Endothelial cell of umbilical vein (primary cell): ENCODE measurements at regions not wholly inside any gene's neighbourhood (a gene's known extent, or its start where the extent isn't known, plus 50 kb on each side); places are given as distances from the start of the nearest gene placed in this dataset.
"Not testable (repeated sequence)": the region's sequence is repeated elsewhere in the genome, so short reads cannot be mapped to it uniquely, and the experiment has no call there.

Experiments used
- BruUV-seq: library from RNA; stranded (reverse); fragments of 400-500 nt; replicated peaks from 2 replicates; lab custom pipeline; 2021; lab: Mats Ljungman, UMichigan
- CTCF ChIA-PET: fragments of 300-600, 350-600 bp; sonication (Branson Sonifier 250); formaldehyde crosslinking; loops from one replicate; lab custom pipeline; 2021; ENCODE audit warnings: antibody characterized with exemption, inconsistent platforms; lab: Charles Lee
- POLR2A ChIA-PET: fragments of 300-600, 350-600 bp; sonication (Branson Sonifier 250); formaldehyde crosslinking; loops from one replicate; lab custom pipeline; 2021; ENCODE audit warnings: antibody characterized with exemption, inconsistent platforms; lab: Charles Lee
- DNase-seq: peaks from one replicate; pipeline ENCODE4 v3.0.0-alpha.2; 2011; ENCODE audit warnings: low read depth, low spot score
- FAIRE-seq: peaks from 2 replicates; lab custom pipeline; 2011; peaks lifted over from hg19 to GRCh38; lab: Jason Lieb, UNC
- H2AFZ ChIP-seq: 2 replicates; pipeline ENCODE4 v1.6.0; 2012; ENCODE audit warnings: low read depth, low read length, control low read depth, inconsistent platforms
- H3K27ac ChIP-seq: 2 replicates; pipeline ENCODE4 v1.5.1; 2011; ENCODE audit warnings: low read depth, mild to moderate bottlenecking, control low read depth, low read length, moderate library complexity; ENCODE audit not compliant: insufficient read depth
- H3K27me3 ChIP-seq, 2 experiments: 2 replicates each; pipeline versions ENCODE4 v1.6.0 to v1.6.1; 2011; ENCODE audit warnings: low read length in 2 of 2, mixed read lengths in 1 of 2; ENCODE audit not compliant: control insufficient read depth in 2 of 2, insufficient read depth in 2 of 2
- H3K36me3 ChIP-seq, 2 experiments: 2 replicates in 1 of 2; 3 replicates in 1 of 2; pipeline ENCODE4 v1.5.1; 2011; ENCODE audit warnings: low read length in 2 of 2, mild to moderate bottlenecking in 1 of 2, moderate library complexity in 1 of 2; ENCODE audit not compliant: control insufficient read depth in 2 of 2, insufficient read depth in 2 of 2; ENCODE audit errors: extremely low read depth in 1 of 2
- H3K4me1 ChIP-seq: 3 replicates; pipeline ENCODE4 v1.5.1; 2011; ENCODE audit warnings: mild to moderate bottlenecking, low read length; ENCODE audit not compliant: control insufficient read depth, insufficient read depth; ENCODE audit errors: extremely low read depth
- H3K4me2 ChIP-seq: 2 replicates; pipeline ENCODE4 v1.6.1; 2011; ENCODE audit warnings: low read length, control low read depth, mixed read lengths; ENCODE audit not compliant: insufficient read depth
- H3K4me3 ChIP-seq, 3 experiments: fragments of 200-600 bp in 1 of 3; sonication (generic), shearing (Covaris generic) in 1 of 3; replicated peaks in 1 of 3; 2 replicates each; pipeline ENCODE4 v1.5.1; 2011 to 2016; ENCODE audit warnings: control low read depth in 3 of 3, low read length in 3 of 3, mild to moderate bottlenecking in 2 of 3, inconsistent platforms in 1 of 3, low read depth in 1 of 3, moderate library complexity in 1 of 3; ENCODE audit not compliant: insufficient read depth in 1 of 3
- H3K79me2 ChIP-seq: 2 replicates; pipeline ENCODE4 v1.6.0; 2012; ENCODE audit warnings: low read length, inconsistent platforms; ENCODE audit not compliant: control insufficient read depth, insufficient read depth
- H3K9ac ChIP-seq: replicated peaks from 2 replicates; pipeline ENCODE3; 2011; ENCODE audit warnings: low read length, control low read depth; ENCODE audit not compliant: insufficient read depth; ENCODE audit errors: extremely low read depth
- H3K9me1 ChIP-seq: replicated peaks from 3 replicates; pipeline ENCODE4 v1.6.0; 2011; ENCODE audit warnings: mild to moderate bottlenecking, low read length; ENCODE audit not compliant: control insufficient read depth, insufficient read depth; ENCODE audit errors: extremely low read depth
- H3K9me3 ChIP-seq: replicated peaks from 2 replicates; pipeline ENCODE4 v1.5.1; 2012; ENCODE audit warnings: low read length, inconsistent platforms; ENCODE audit not compliant: control insufficient read depth, insufficient read depth
- H4K20me1 ChIP-seq: replicated peaks from 2 replicates; pipeline ENCODE3; 2011; ENCODE audit warnings: mild to moderate bottlenecking, low read length; ENCODE audit not compliant: control insufficient read depth, insufficient read depth; ENCODE audit errors: extremely low read depth
- CTCF ChIP-seq, 2 donors: IDR thresholded peaks; 1 replicate in 1 of 2; 2 replicates in 1 of 2; pipeline ENCODE4 v1.5.1; 2011; ENCODE audit warnings: low read length in 2 of 2, mild to moderate bottlenecking in 2 of 2, moderate library complexity in 2 of 2, control low read depth in 1 of 2, inconsistent platforms in 1 of 2, low read depth in 1 of 2; ENCODE audit not compliant: insufficient read depth in 1 of 2; ENCODE audit errors: extremely low read depth in 1 of 2
- EZH2 ChIP-seq: IDR thresholded peaks from 2 replicates; pipeline ENCODE4 v1.6.1; 2012; ENCODE audit warnings: borderline replicate concordance, low read depth, mild to moderate bottlenecking, moderate library complexity, low read length, inconsistent platforms; ENCODE audit not compliant: severe bottlenecking
- GATA2 ChIP-seq: IDR thresholded peaks from 2 replicates; pipeline ENCODE4 v1.7.0; 2011; ENCODE audit warnings: low read depth, mild to moderate bottlenecking, moderate library complexity, mixed read lengths, low read length; ENCODE audit not compliant: insufficient read length, insufficient read depth
- MYC ChIP-seq: IDR thresholded peaks from one replicate; pipeline ENCODE4 v1.6.1; 2011; ENCODE audit warnings: mild to moderate bottlenecking, low read depth, low read length
- POLR2AphosphoS5 ChIP-seq: IDR thresholded peaks from 2 replicates; pipeline ENCODE4 v1.6.1; 2012; ENCODE audit warnings: low read depth, mild to moderate bottlenecking, control low read depth, low read length, moderate library complexity; ENCODE audit not compliant: insufficient read depth
- dilution Hi-C: fragments of 300-500 bp; cut with MboI; formaldehyde crosslinking; loops from one replicate; pipeline ENCODE4 v1.15.0; 2019; ENCODE audit warnings: low sequenced_read_pairs; ENCODE audit not compliant: extremely low pct_ligation_motif_present
- intact Hi-C: fragments of 100-400 bp; cut with micrococcal nuclease; formaldehyde crosslinking; loops from one replicate; pipeline ENCODE4 v1.10.0; 2022

GRCh38 chr11:69221086-69221485 lies 65.4 kb downstream of the SMIM38 start:
- DNase-seq (no peak), FAIRE-seq (no peak)
- H3K4me1 ChIP-seq, result no peaks in the 10 kb centered on the region
- no peak overlapping the region for H3K4me3 ChIP-seq
- no peaks in the 10 kb centered on the region for H3K9me3 ChIP-seq
- H3K27me3 ChIP-seq, result peaks cover 5 to 37% of the 10 kb centered on the region in 2 experiments
- no peaks in the 10 kb centered on the region for H4K20me1 ChIP-seq
- POLR2A ChIA-PET, result no interaction called here
- H2AFZ ChIP-seq, result no peak overlapping the region
- H3K9ac ChIP-seq, result no peak overlapping the region
- intact Hi-C loops (no loop called here), dilution Hi-C loops (no loop called here)
- CTCF ChIA-PET, result interaction anchor here (1.0 kb wide), 1 partner anchor 90 kb away, joined by 3 read pairs; no protein-coding TSS in a partner anchor
- no peaks in the 10 kb centered on the region for H3K36me3 ChIP-seq
- BruUV-seq, result no TSS peak
- H3K79me2 ChIP-seq, result no peaks in the 10 kb centered on the region
- H3K4me2 ChIP-seq, result no peak overlapping the region
- TF ChIP-seq CTCF (IDR thresholded peaks at IDR 0.05; ENCODE audit: extremely low read depth in 1 of 2, insufficient read depth in 1 of 2, low read depth in 1 of 2, low read length in 2 of 2), result no peak
- no peak for TF ChIP-seq EZH2
- TF ChIP-seq POLR2AphosphoS5, result no peak
- no peak for TF ChIP-seq GATA2
- no peak for TF ChIP-seq MYC
- no peak overlapping the region for H3K27ac ChIP-seq
- H3K9me1 ChIP-seq, result no peaks in the 10 kb centered on the region

- dilution Hi-C loops, POLR2A ChIA-PET, DNase-seq, H3K9me1 ChIP-seq, H3K4me1 ChIP-seq, H3K9me3 ChIP-seq, H4K20me1 ChIP-seq, H3K9ac ChIP-seq, H3K27ac ChIP-seq, FAIRE-seq, H3K4me3 ChIP-seq, intact Hi-C loops, CTCF ChIA-PET, BruUV-seq, H3K36me3 ChIP-seq, H3K79me2 ChIP-seq, H3K4me2 ChIP-seq, H2AFZ ChIP-seq: not testable (repeated sequence)
- H3K27me3 ChIP-seq, result peaks cover 7 to 40% of the 10 kb centered on the region in 2 experiments
Observed at GRCh38 chr11:69221636-69222035, 65.9 kb downstream of the SMIM38 start.
